ENCODE measurements at regions not wholly inside any gene's neighbourhood (a gene's known extent, or its start where the extent isn't known, plus 50 kb on each side); places are given as distances from the start of the nearest gene placed in this dataset.
A peak's percentile ranks its signal among the peaks of the same experiment; 100 is the strongest.
"Not testable (repeated sequence)": the region's sequence is repeated elsewhere in the genome, so short reads cannot be mapped to it uniquely, and the experiment has no call there.

- TF ChIP-seq RAD21 (IDR thresholded peaks at IDR 0.05), result peak in 1 of 2 donors; percentile 58
- WGBS, result no CpG with 5 or more reads among the region's 4 CpGs
- H3K27me3 ChIP-seq (ENCODE audit: control insufficient read depth in 4 of 4, insufficient read depth in 4 of 4, low read length in 3 of 4); H3K36me3 ChIP-seq (ENCODE audit: control insufficient read depth in 4 of 4, insufficient read depth in 3 of 4, low read depth in 1 of 4, low read length in 3 of 4); H3K4me1 ChIP-seq (ENCODE audit: control insufficient read depth in 4 of 4, insufficient read depth in 4 of 4, low read length in 3 of 4); H3K9me3 ChIP-seq (ENCODE audit: control insufficient read depth in 4 of 4, low read length in 3 of 4); H3K4me3 ChIP-seq (ENCODE audit: low read depth in 1 of 3, low read length in 3 of 3); DNase-seq (ENCODE audit: low spot score); H3K9ac ChIP-seq (ENCODE audit: low read depth in 1 of 2, low read length in 2 of 2); H3K27ac ChIP-seq (ENCODE audit: low read depth in 1 of 2, low read length in 2 of 2): not testable (repeated sequence)
Observed at GRCh38 chr9:64772123-64772736, 512.8 kb downstream of the FOXD4L5 start.
